B cell (primary cell): ENCODE measurements at regions not wholly inside any gene's neighbourhood (a gene's known extent, or its start where the extent isn't known, plus 50 kb on each side); places are given as distances from the start of the nearest gene placed in this dataset.

Experiments used
- EZH2 ChIP-seq: IDR thresholded peaks from 2 replicates; pipeline ENCODE4 v1.6.1; 2012; ENCODE audit warnings: borderline replicate concordance, low read depth, mild to moderate bottlenecking, moderate library complexity, low read length; ENCODE audit not compliant: insufficient read depth, poor library complexity, severe bottlenecking
- TF ChIP-seq, protein P1 (sequence below): fragments of 200-600 bp; IDR thresholded peaks from one replicate; pipeline ENCODE4 v1.8.0; 2022; ENCODE audit warnings: antibody characterized with exemption, mild to moderate bottlenecking

DNA sequence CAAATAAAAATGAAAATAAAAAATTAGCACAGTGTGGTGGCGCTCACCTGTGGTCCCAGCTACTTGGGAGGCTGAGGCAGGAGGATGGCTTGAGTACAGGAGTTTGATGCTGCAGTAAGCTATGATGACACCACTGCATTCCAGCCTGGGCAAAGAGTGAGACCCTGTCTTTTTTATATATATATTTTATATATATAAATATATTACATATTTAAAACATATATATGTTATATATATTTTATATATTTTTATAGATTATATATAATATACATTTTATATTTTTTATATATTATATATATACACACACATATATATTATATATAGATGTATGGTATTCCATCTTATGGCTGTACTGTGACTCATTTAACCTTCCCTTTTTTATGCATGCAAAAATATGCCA is 87.6 kb upstream of the PMEPA1 start:
- no peak for TF ChIP-seq EZH2
- TF ChIP-seq, protein P1, sequence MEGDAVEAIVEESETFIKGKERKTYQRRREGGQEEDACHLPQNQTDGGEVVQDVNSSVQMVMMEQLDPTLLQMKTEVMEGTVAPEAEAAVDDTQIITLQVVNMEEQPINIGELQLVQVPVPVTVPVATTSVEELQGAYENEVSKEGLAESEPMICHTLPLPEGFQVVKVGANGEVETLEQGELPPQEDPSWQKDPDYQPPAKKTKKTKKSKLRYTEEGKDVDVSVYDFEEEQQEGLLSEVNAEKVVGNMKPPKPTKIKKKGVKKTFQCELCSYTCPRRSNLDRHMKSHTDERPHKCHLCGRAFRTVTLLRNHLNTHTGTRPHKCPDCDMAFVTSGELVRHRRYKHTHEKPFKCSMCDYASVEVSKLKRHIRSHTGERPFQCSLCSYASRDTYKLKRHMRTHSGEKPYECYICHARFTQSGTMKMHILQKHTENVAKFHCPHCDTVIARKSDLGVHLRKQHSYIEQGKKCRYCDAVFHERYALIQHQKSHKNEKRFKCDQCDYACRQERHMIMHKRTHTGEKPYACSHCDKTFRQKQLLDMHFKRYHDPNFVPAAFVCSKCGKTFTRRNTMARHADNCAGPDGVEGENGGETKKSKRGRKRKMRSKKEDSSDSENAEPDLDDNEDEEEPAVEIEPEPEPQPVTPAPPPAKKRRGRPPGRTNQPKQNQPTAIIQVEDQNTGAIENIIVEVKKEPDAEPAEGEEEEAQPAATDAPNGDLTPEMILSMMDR, result no peak
